H1 (cell line): ENCODE measurements at regions not wholly inside any gene's neighbourhood (a gene's known extent, or its start where the extent isn't known, plus 50 kb on each side); places are given as distances from the start of the nearest gene placed in this dataset.

Experiments
- EP300 ChIP-seq, 2 experiments: IDR thresholded peaks; 1 replicate in 1 of 2; 2 replicates in 1 of 2; pipeline ENCODE4 v1.6.1; 2011 to 2012; ENCODE audit warnings: low read depth in 2 of 2, low read length in 2 of 2, mild to moderate bottlenecking in 2 of 2, borderline replicate concordance in 1 of 2, inconsistent platforms in 1 of 2, moderate library complexity in 1 of 2
- EZH2 ChIP-seq: fragments of 200-600 bp; sonication (generic); IDR thresholded peaks from 2 replicates; pipeline ENCODE4 v1.7.1; 2012; ENCODE audit warnings: low read depth, mild to moderate bottlenecking, moderate library complexity, low read length, inconsistent platforms; ENCODE audit not compliant: severe bottlenecking
- FOSL1 ChIP-seq: IDR thresholded peaks from 2 replicates; pipeline ENCODE4 v1.6.1; 2011; ENCODE audit warnings: mild to moderate bottlenecking, low read depth, low read length, moderate library complexity; ENCODE audit not compliant: insufficient read depth
- HDAC2 ChIP-seq, 2 experiments: fragments of 300-600 bp in 1 of 2; sonication (generic) in 1 of 2; IDR thresholded peaks; 2 replicates each; pipeline ENCODE4 v1.6.1; 2011 to 2012; ENCODE audit warnings: low read depth in 2 of 2, low read length in 2 of 2, mild to moderate bottlenecking in 2 of 2, moderate library complexity in 2 of 2, borderline replicate concordance in 1 of 2, inconsistent platforms in 1 of 2
- HDAC6 ChIP-seq: IDR thresholded peaks from one replicate; pipeline ENCODE4 v1.7.1; 2012; ENCODE audit warnings: low read depth, mild to moderate bottlenecking, inconsistent platforms, low read length, moderate library complexity
- JUN ChIP-seq: IDR thresholded peaks from 2 replicates; pipeline ENCODE4 v1.6.1; 2011; ENCODE audit warnings: low read depth, mild to moderate bottlenecking, improper control_type of control experiment, low read length
- NRF1 ChIP-seq: IDR thresholded peaks from 2 replicates; pipeline ENCODE4 v1.6.1; 2011; ENCODE audit warnings: mild to moderate bottlenecking, low read depth, low read length, improper control_type of control experiment
- POLR2A ChIP-seq, 2 experiments: IDR thresholded peaks; 1 replicate in 1 of 2; 2 replicates in 1 of 2; pipeline ENCODE4 v1.6.1; 2011; ENCODE audit warnings: low read depth in 2 of 2, low read length in 2 of 2, mild to moderate bottlenecking in 2 of 2; ENCODE audit errors: control extremely low read depth in 1 of 2
- POLR2AphosphoS5 ChIP-seq: IDR thresholded peaks from 2 replicates; pipeline ENCODE4 v1.6.1; 2011; ENCODE audit warnings: low read depth, low read length
- SAP30 ChIP-seq: fragments of 300-600 bp; sonication (generic); IDR thresholded peaks from 2 replicates; pipeline ENCODE4 v1.7.1; 2012; ENCODE audit warnings: low read length, moderate library complexity, mild to moderate bottlenecking, inconsistent platforms; ENCODE audit not compliant: insufficient read depth, insufficient replicate concordance
- ZNF274 ChIP-seq: IDR thresholded peaks from 2 replicates; pipeline ENCODE4 v1.7.0; 2012; ENCODE audit warnings: low read length, borderline replicate concordance; ENCODE audit errors: extremely low read depth
- TF ChIP-seq, protein P1 (sequence below), 3 experiments: IDR thresholded peaks; 1 replicate in 2 of 3; 2 replicates in 1 of 3; pipeline versions ENCODE4 v1.5.1 to v1.6.1; 2011; ENCODE audit warnings: low read length in 3 of 3, mild to moderate bottlenecking in 3 of 3, inconsistent platforms in 2 of 3, low read depth in 1 of 3, moderate library complexity in 1 of 3; ENCODE audit not compliant: insufficient read depth in 1 of 3; ENCODE audit errors: control extremely low read depth in 1 of 3

DNA sequence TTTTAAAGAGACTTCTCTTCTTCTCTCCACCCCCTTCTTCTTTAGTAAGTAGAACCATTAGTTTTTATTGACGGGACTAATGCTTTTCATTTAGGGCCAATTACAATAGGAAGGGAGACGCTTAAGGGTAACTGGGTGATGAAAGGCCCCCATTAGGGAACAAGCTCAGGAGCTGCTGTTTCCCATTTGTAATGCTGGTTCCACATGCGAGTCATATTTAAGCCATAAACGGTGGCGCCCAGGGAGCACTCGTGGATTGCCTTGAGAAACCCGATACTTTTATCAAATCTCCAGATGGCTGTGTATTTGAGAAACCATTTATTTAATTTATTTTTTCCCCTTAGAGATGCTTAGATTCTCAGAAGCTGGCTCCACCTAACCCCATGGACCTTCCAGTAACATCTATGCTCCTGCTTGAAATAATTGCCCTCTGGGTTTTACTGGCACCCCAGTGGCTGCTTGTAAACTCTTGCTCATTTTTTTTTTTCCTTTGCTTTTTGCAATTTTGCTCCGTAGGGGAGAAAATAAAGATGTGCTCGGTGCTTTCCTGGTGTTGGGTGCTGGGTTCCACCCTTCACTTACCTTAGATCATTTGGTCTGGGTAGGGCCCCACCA, 124.2 kb upstream of the MSX1 start:
- TF ChIP-seq, protein P1, sequence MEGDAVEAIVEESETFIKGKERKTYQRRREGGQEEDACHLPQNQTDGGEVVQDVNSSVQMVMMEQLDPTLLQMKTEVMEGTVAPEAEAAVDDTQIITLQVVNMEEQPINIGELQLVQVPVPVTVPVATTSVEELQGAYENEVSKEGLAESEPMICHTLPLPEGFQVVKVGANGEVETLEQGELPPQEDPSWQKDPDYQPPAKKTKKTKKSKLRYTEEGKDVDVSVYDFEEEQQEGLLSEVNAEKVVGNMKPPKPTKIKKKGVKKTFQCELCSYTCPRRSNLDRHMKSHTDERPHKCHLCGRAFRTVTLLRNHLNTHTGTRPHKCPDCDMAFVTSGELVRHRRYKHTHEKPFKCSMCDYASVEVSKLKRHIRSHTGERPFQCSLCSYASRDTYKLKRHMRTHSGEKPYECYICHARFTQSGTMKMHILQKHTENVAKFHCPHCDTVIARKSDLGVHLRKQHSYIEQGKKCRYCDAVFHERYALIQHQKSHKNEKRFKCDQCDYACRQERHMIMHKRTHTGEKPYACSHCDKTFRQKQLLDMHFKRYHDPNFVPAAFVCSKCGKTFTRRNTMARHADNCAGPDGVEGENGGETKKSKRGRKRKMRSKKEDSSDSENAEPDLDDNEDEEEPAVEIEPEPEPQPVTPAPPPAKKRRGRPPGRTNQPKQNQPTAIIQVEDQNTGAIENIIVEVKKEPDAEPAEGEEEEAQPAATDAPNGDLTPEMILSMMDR (IDR thresholded peaks at IDR 0.05; ENCODE audit: control extremely low read depth in 1 of 3, insufficient read depth in 1 of 3, low read depth in 1 of 3, low read length in 3 of 3), result no peak
- TF ChIP-seq POLR2A (IDR thresholded peaks at IDR 0.05; ENCODE audit: control extremely low read depth in 1 of 2, low read depth in 2 of 2, low read length in 2 of 2) (no peak), FOSL1 (no peak), HDAC6 (no peak), ZNF274 (no peak), EP300 (IDR thresholded peaks at IDR 0.05; ENCODE audit: borderline replicate concordance in 1 of 2, low read depth in 2 of 2, low read length in 2 of 2) (no peak), POLR2AphosphoS5 (no peak), EZH2 (no peak), JUN (no peak), SAP30 (no peak), NRF1 (no peak), HDAC2 (IDR thresholded peaks at IDR 0.05; ENCODE audit: borderline replicate concordance in 1 of 2, low read depth in 2 of 2, low read length in 2 of 2) (no peak)
